Gastroesophageal sphincter (tissue), 4 donors: ENCODE measurements at regions not wholly inside any gene's neighbourhood (a gene's known extent, or its start where the extent isn't known, plus 50 kb on each side); places are given as distances from the start of the nearest gene placed in this dataset.
A peak's percentile ranks its signal among the peaks of the same experiment; 100 is the strongest.

Experiments
- ATAC-seq: fragments of 150-250 bp; one replicate; pipeline ENCODE4 v1.9.1; 2016; ENCODE audit warnings: mild to moderate bottlenecking, moderate library complexity
- H3K27ac ChIP-seq, 4 donors: fragments of 200-600 bp; sonication (generic) in 3 of 4; 1 replicate in 3 of 4; 2 replicates in 1 of 4; pipeline ENCODE4 v1.5.1; 2016 to 2019
- H3K27me3 ChIP-seq: fragments of 200-600 bp; sonication (generic); one replicate; pipeline ENCODE4 v1.5.1; 2019
- H3K36me3 ChIP-seq, 2 donors: fragments of 200-600 bp; sonication (generic); one replicate each; pipeline ENCODE4 v1.5.1; 2019; ENCODE audit warnings: control low read depth in 1 of 2
- H3K4me1 ChIP-seq, 3 donors: fragments of 200-600 bp; sonication (generic); 1 replicate in 2 of 3; 2 replicates in 1 of 3; pipeline ENCODE4 v1.5.1; 2016 to 2019; ENCODE audit warnings: control low read depth in 2 of 3
- H3K4me3 ChIP-seq, 2 donors: fragments of 200-600 bp; sonication (generic); one replicate each; pipeline ENCODE4 v1.5.1; 2019; ENCODE audit warnings: mild to moderate bottlenecking in 1 of 2, moderate library complexity in 1 of 2
- H3K9me3 ChIP-seq, 3 donors: fragments of 200-600 bp; sonication (generic); one replicate each; pipeline ENCODE4 v1.5.1; 2017 to 2019; ENCODE audit warnings: control low read depth in 2 of 3
- CTCF ChIP-seq, 4 experiments: fragments of 200-600 bp in 2 of 4; fragments of 450-650 bp in 2 of 4; sonication (generic) in 1 of 4; IDR thresholded peaks; one replicate each; pipeline ENCODE4 v1.5.1; 2017 to 2019; ENCODE audit warnings: antibody characterized with exemption in 4 of 4, mild to moderate bottlenecking in 2 of 4, moderate library complexity in 2 of 4
- EP300 ChIP-seq: sonication (generic); formaldehyde crosslinking; IDR thresholded peaks from one replicate; pipeline ENCODE4 v1.6.1; 2017; ENCODE audit warnings: antibody characterized with exemption, mild to moderate bottlenecking
- POLR2A ChIP-seq, 2 donors: fragments of 450-650 bp; IDR thresholded peaks; one replicate each; pipeline ENCODE4 v1.6.1; 2017; ENCODE audit warnings: antibody characterized with exemption in 2 of 2, mild to moderate bottlenecking in 2 of 2, moderate library complexity in 1 of 2
- POLR2AphosphoS5 ChIP-seq: sonication (generic); formaldehyde crosslinking; IDR thresholded peaks from one replicate; pipeline ENCODE4 v1.6.1; 2017; ENCODE audit warnings: antibody characterized with exemption
- WGBS, 2 donors: methylation state at CpG; one replicate each; pipeline ENCODE4 v1.1.5; 2018; ENCODE audit warnings: low coverage in 1 of 2; 5-methylcytosine and 5-hydroxymethylcytosine counted together

- WGBS, 2 donors = 94 to 100% methylated on average over 4 to 5 of the region's 5 CpGs
Observed at GRCh38 chrX:4925911-4926310, 1212.5 kb upstream of the PRKX start.

GRCh38 chrX:4909348-4909747 lies 1195.9 kb upstream of the PRKX start:
- Histone ChIP-seq H3K27me3 (no peaks in the 10 kb centered on the region), H3K36me3 (no peaks in the 10 kb centered on the region), H3K4me1 (no peaks in the 10 kb centered on the region), H3K9me3 (no peaks in the 10 kb centered on the region), H3K27ac (no peak overlapping the region), H3K4me3 (no peak overlapping the region)
- WGBS, 2 donors = 59 to 63% methylated on average over 4 to 5 of the region's 5 CpGs
- TF ChIP-seq POLR2AphosphoS5 = no peak
- no peak for ATAC-seq

More at GRCh38 chrX:4925911-4926310, 1212.5 kb upstream of the PRKX start:
- Histone ChIP-seq H3K27ac (no peak overlapping the region), H3K4me1 (no peaks in the 10 kb centered on the region), H3K4me3 (no peak overlapping the region), H3K36me3 (no peaks in the 10 kb centered on the region), H3K9me3 (no peaks in the 10 kb centered on the region), H3K27me3 (no peaks in the 10 kb centered on the region)
- ATAC-seq = no peak
- TF ChIP-seq POLR2A (IDR thresholded peaks at IDR 0.05) (no peak), EP300 (no peak)

- TF ChIP-seq CTCF (IDR thresholded peaks at IDR 0.05) = no peak
- no peak for TF ChIP-seq EP300
- no peak for TF ChIP-seq POLR2AphosphoS5
- TF ChIP-seq POLR2A (IDR thresholded peaks at IDR 0.05) = no peak
- no peaks in the 10 kb centered on the region for H3K9me3 ChIP-seq
- ATAC-seq = no peak
- no peaks in the 10 kb centered on the region for H3K27me3 ChIP-seq
- no peak overlapping the region for H3K27ac ChIP-seq
- 51 to 76% methylated on average over 2 to 5 of the region's 6 CpGs for WGBS, 2 donors
- no peaks in the 10 kb centered on the region for H3K4me1 ChIP-seq
- H3K36me3 ChIP-seq = no peaks in the 10 kb centered on the region
- no peak overlapping the region for H3K4me3 ChIP-seq
Observed at GRCh38 chrX:4905576-4905975, 1192.1 kb upstream of the PRKX start.

DNA sequence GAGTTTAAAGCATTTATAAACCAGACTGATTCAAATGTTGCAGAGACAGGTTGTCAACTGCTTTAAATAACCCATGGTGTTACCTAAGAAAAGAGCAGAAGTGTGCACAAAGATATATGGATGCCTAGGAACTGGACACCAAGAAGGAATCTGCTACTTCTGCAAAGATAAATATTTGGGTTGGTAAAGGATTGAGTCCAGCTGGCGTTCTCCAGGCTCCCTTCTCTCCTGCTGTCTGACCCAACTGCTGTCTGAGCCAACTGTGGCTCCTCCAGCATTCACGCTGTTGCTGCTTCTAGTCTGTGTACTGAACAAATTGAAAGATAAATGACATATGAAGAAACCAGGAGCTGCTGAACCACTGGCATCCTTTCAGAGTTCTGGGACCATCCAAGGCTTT lies 1167.8 kb upstream of the PRKX start:
- Histone ChIP-seq H3K36me3 (no peaks in the 10 kb centered on the region), H3K9me3 (no peaks in the 10 kb centered on the region), H3K27ac (no peak overlapping the region), H3K27me3 (no peaks in the 10 kb centered on the region), H3K4me1 (no peaks in the 10 kb centered on the region), H3K4me3 (no peak overlapping the region)
- TF ChIP-seq EP300 (no peak), POLR2AphosphoS5 (no peak), CTCF (IDR thresholded peaks at IDR 0.05) (no peak), POLR2A (IDR thresholded peaks at IDR 0.05) (no peak)
- 20 to 26% methylated on average over 1 to 2 of the region's 2 CpGs for WGBS, 2 donors
- peak; percentile 22 for ATAC-seq

DNA sequence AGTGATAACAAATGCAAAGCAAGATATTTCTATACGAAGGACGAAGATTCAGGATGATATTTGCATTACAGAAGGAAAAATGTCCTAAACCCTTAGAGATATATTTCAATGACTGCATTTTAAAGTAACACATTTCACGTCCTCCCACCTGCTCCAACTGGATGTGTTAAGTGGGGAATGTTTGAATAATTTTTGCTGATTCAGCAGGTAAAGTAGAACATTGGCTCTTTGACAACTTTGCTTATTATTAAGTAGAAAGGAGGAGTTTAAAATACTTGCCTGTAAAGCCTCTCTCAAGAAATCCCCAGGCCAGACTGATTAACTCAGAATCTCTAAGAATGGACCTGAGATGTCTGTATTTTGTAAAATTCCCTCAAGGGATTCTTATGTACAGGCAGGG lies 1165.2 kb upstream of the PRKX start:
- Histone ChIP-seq H3K27ac (no peak overlapping the region), H3K27me3 (no peaks in the 10 kb centered on the region), H3K36me3 (no peaks in the 10 kb centered on the region), H3K9me3 (no peaks in the 10 kb centered on the region), H3K4me3 (no peak overlapping the region), H3K4me1 (no peaks in the 10 kb centered on the region)
- no peak for ATAC-seq
- no peak for TF ChIP-seq POLR2A (IDR thresholded peaks at IDR 0.05)
- TF ChIP-seq POLR2AphosphoS5 = no peak
- no peak for TF ChIP-seq EP300
- TF ChIP-seq CTCF (IDR thresholded peaks at IDR 0.05) = no peak
- 65 to 68% methylated on average over 3 of the region's 3 CpGs for WGBS, 2 donors

DNA sequence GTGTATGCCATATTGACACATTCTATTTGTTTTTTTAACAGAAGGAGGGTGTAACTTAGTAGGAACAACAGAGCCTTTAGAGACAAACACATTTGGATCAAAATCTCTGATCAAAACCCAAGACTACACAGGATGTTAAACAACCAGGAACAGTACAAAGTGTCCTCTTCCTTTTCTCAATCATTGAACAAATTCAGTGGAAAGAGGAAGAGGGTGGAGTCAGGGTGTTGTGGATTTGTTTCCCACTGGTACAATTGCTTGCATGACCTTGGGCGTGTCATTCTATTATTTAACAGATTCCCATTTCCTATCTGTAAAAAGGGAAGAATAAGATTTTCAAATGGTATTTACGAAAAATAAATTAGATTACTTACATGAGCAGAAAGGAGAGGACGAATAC lies 1162.8 kb upstream of the PRKX start:
- WGBS, 2 donors = 72 to 73% methylated on average over 2 to 3 of the region's 3 CpGs
- Histone ChIP-seq H3K36me3 (no peaks in the 10 kb centered on the region), H3K4me3 (no peak overlapping the region), H3K9me3 (no peaks in the 10 kb centered on the region), H3K27ac (no peak overlapping the region), H3K4me1 (no peaks in the 10 kb centered on the region), H3K27me3 (no peaks in the 10 kb centered on the region)
- TF ChIP-seq POLR2A (IDR thresholded peaks at IDR 0.05) (no peak), EP300 (no peak), CTCF (IDR thresholded peaks at IDR 0.05) (no peak)
- peak; percentile 67 for ATAC-seq
